ENCODE measurements at regions not wholly inside any gene's neighbourhood (a gene's known extent, or its start where the extent isn't known, plus 50 kb on each side); places are given as distances from the start of the nearest gene placed in this dataset.
"Not testable (repeated sequence)": the region's sequence is repeated elsewhere in the genome, so short reads cannot be mapped to it uniquely, and the experiment has no call there.

DNA sequence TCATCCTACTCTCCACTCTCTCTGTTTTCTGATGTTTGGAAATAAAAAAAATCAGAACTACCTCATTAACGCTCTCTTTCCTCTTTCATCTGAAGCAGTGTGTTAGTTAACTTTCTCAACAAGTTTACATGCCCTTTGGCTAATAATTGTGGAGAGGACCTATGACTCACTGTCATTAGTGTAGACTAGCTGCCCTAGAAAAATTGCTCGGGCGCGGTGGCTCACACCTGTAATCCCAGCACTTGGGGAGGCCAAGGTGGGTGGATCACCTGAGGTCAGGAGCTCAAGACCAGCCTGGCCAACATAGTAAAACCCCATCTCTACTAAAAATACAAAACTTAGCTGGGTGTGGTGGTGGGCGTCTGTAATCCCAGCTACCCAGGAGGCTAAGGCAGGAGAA is 94.5 kb upstream of the DPP6 start:
- TF ChIP-seq CTCF (conservative IDR thresholded peaks at IDR 0.05 in 1 of 2, IDR thresholded peaks at IDR 0.05 in 1 of 2; ENCODE audit: extremely low read depth in 1 of 2, insufficient read depth in 1 of 2, low read depth in 1 of 2, low read length in 2 of 2); EZH2 (IDR thresholded peaks at IDR 0.05; ENCODE audit: borderline replicate concordance, low read length): not testable (repeated sequence)
